ENCODE measurements at regions not wholly inside any gene's neighbourhood (a gene's known extent, or its start where the extent isn't known, plus 50 kb on each side); places are given as distances from the start of the nearest gene placed in this dataset.

- Histone ChIP-seq H3K4me1 (no peaks in the 10 kb centered on the region), H3K36me3 (ENCODE audit: insufficient read depth in 1 of 2, low read depth in 1 of 2) (no peaks in the 10 kb centered on the region), H3K27ac (no peak overlapping the region), H3K4me3 (no peak overlapping the region), H3K27me3 (ENCODE audit: insufficient read depth in 3 of 3, low read length in 2 of 3) (no peaks in the 10 kb centered on the region), H3K9me3 (no peaks in the 10 kb centered on the region)
- DNase-seq: no peak
- intact Hi-C loops (cut with DNase I): no loop called here
- 59 to 77% (median 67%) methylated on average over 1 of the region's 1 CpG for WGBS, 3 donors
- TF ChIP-seq CTCF (IDR thresholded peaks at IDR 0.05): no peak
- ATAC-seq: no peak
Measured at GRCh38 chr16:35626041-35626440, 2166.6 kb downstream of the TP53TG3F start.

GRCh38 chr16:35628976-35629375 is 2169.6 kb downstream of the TP53TG3F start:
- no peaks in the 10 kb centered on the region for H3K4me1 ChIP-seq
- H3K4me3 ChIP-seq: no peak overlapping the region
- 57 to 71% (median 60%) methylated on average over 3 of the region's 3 CpGs for WGBS, 3 donors
- intact Hi-C loops (cut with DNase I): no loop called here
- DNase-seq: no peak
- no peaks in the 10 kb centered on the region for H3K27me3 ChIP-seq (ENCODE audit: insufficient read depth in 3 of 3, low read length in 2 of 3)
- TF ChIP-seq CTCF (IDR thresholded peaks at IDR 0.05): no peak
- H3K36me3 ChIP-seq (ENCODE audit: insufficient read depth in 1 of 2, low read depth in 1 of 2): no peaks in the 10 kb centered on the region
- no peak overlapping the region for H3K27ac ChIP-seq
- no peak for ATAC-seq
- no peaks in the 10 kb centered on the region for H3K9me3 ChIP-seq

- H3K27me3 ChIP-seq (ENCODE audit: insufficient read depth in 3 of 3, low read length in 2 of 3): no peaks in the 10 kb centered on the region
- no peak overlapping the region for H3K27ac ChIP-seq
- no peak overlapping the region for H3K4me3 ChIP-seq
- H3K9me3 ChIP-seq: no peaks in the 10 kb centered on the region
- TF ChIP-seq CTCF (IDR thresholded peaks at IDR 0.05): no peak
- 17 to 21% (median 19%) methylated on average over 2 of the region's 2 CpGs for WGBS, 3 donors
- intact Hi-C loops (cut with DNase I): no loop called here
- ATAC-seq (no peak), DNase-seq (no peak)
- no peaks in the 10 kb centered on the region for H3K36me3 ChIP-seq (ENCODE audit: insufficient read depth in 1 of 2, low read depth in 1 of 2)
- H3K4me1 ChIP-seq: no peaks in the 10 kb centered on the region
Measured at GRCh38 chr16:35631261-35631945, 2172.0 kb downstream of the TP53TG3F start.

- no peak for ATAC-seq
- Histone ChIP-seq H3K27ac (no peak overlapping the region), H3K4me1 (no peaks in the 10 kb centered on the region), H3K27me3 (ENCODE audit: insufficient read depth in 3 of 3, low read length in 2 of 3) (peaks cover 0 to 3% (median 0%) of the 10 kb centered on the region in 3 donors), H3K4me3 (no peak overlapping the region), H3K36me3 (ENCODE audit: insufficient read depth in 1 of 2, low read depth in 1 of 2) (no peaks in the 10 kb centered on the region), H3K9me3 (no peaks in the 10 kb centered on the region)
- intact Hi-C loops (cut with DNase I): no loop called here
- no peak for DNase-seq
- TF ChIP-seq CTCF (IDR thresholded peaks at IDR 0.05): no peak
- WGBS, 3 donors: 38 to 47% (median 42%) methylated on average over 5 of the region's 5 CpGs
Measured at GRCh38 chr16:35636480-35637230, 2177.2 kb downstream of the TP53TG3F start.
